Keratinocyte (primary cell): ENCODE measurements at regions not wholly inside any gene's neighbourhood (a gene's known extent, or its start where the extent isn't known, plus 50 kb on each side); places are given as distances from the start of the nearest gene placed in this dataset.

Experiments used
- DNase-seq: peaks from one replicate; pipeline ENCODE4 v3.0.0-alpha.2; 2011; ENCODE audit warnings: low read depth, missing footprints, low spot score
- FAIRE-seq: peaks from 2 replicates; lab custom pipeline; 2011; peaks lifted over from hg19 to GRCh38; lab: Jason Lieb, UNC
- H2AFZ ChIP-seq: 2 replicates; pipeline ENCODE4 v1.6.0; 2012; ENCODE audit warnings: low read length, control low read depth, inconsistent platforms; ENCODE audit not compliant: control insufficient read depth
- H3K27ac ChIP-seq: 2 replicates; pipeline ENCODE4 v1.5.1; 2011; ENCODE audit warnings: low read length; ENCODE audit not compliant: control insufficient read depth, insufficient read depth
- H3K27me3 ChIP-seq: 3 replicates; pipeline ENCODE4 v1.6.0; 2011; ENCODE audit warnings: low read length; ENCODE audit not compliant: control insufficient read depth, insufficient read depth; ENCODE audit errors: extremely low read depth
- H3K36me3 ChIP-seq, 2 experiments: 2 replicates in 1 of 2; 3 replicates in 1 of 2; pipeline ENCODE4 v1.5.1; 2011; ENCODE audit warnings: low read length in 2 of 2, mild to moderate bottlenecking in 1 of 2; ENCODE audit not compliant: control insufficient read depth in 2 of 2, insufficient read depth in 2 of 2; ENCODE audit errors: extremely low read depth in 1 of 2
- H3K4me1 ChIP-seq: 3 replicates; pipeline ENCODE4 v1.5.1; 2011; ENCODE audit warnings: low read length; ENCODE audit not compliant: control insufficient read depth, insufficient read depth; ENCODE audit errors: extremely low read depth
- H3K4me2 ChIP-seq: 3 replicates; pipeline ENCODE4 v1.6.0; 2011; ENCODE audit warnings: low read depth, low read length; ENCODE audit not compliant: control insufficient read depth, insufficient read depth; ENCODE audit errors: extremely low read depth
- H3K4me3 ChIP-seq, 3 experiments: fragments of 200-600 bp in 1 of 3; sonication (generic) in 1 of 3; 2 replicates in 2 of 3; 3 replicates in 1 of 3; pipeline ENCODE4 v1.5.1; 2011 to 2016; ENCODE audit warnings: low read length in 3 of 3, mild to moderate bottlenecking in 3 of 3, control low read depth in 2 of 3, inconsistent platforms in 1 of 3, low read depth in 1 of 3, mixed read lengths in 1 of 3, mixed run types in 1 of 3, moderate library complexity in 1 of 3; ENCODE audit not compliant: control insufficient read depth in 2 of 3, insufficient read depth in 2 of 3; ENCODE audit errors: extremely low read depth in 1 of 3
- H3K79me2 ChIP-seq: 2 replicates; pipeline ENCODE4 v1.6.0; 2012; ENCODE audit warnings: low read length; ENCODE audit not compliant: control insufficient read depth, insufficient read depth
- H3K9ac ChIP-seq: 3 replicates; pipeline ENCODE4 v1.6.0; 2011; ENCODE audit warnings: low read length; ENCODE audit not compliant: control insufficient read depth, insufficient read depth; ENCODE audit errors: extremely low read depth
- H3K9me1 ChIP-seq: 3 replicates; pipeline ENCODE4 v1.6.0; 2011; ENCODE audit warnings: low read length; ENCODE audit not compliant: control insufficient read depth, insufficient read depth; ENCODE audit errors: extremely low read depth
- H3K9me3 ChIP-seq: 2 replicates; pipeline ENCODE4 v1.5.1; 2012; ENCODE audit warnings: low read depth, low read length; ENCODE audit not compliant: control insufficient read depth
- H4K20me1 ChIP-seq: 3 replicates; pipeline ENCODE4 v1.6.0; 2011; ENCODE audit warnings: low read length; ENCODE audit not compliant: control insufficient read depth, insufficient read depth; ENCODE audit errors: extremely low read depth
- EZH2 ChIP-seq: IDR thresholded peaks from one replicate; pipeline ENCODE4 v1.6.1; 2012; ENCODE audit warnings: inconsistent platforms, mild to moderate bottlenecking, low read length, moderate library complexity
- dilution Hi-C: fragments of 300-500 bp; cut with MboI; formaldehyde crosslinking; loops from one replicate; pipeline ENCODE4 v1.7.0; 2020; ENCODE audit warnings: low sequenced_read_pairs; ENCODE audit not compliant: extremely low pct_ligation_motif_present
- TF ChIP-seq, protein P1 (sequence below), 3 experiments: IDR thresholded peaks in 1 of 3; conservative IDR thresholded peaks in 1 of 3; optimal IDR thresholded peaks in 1 of 3; 2 replicates in 2 of 3; 3 replicates in 1 of 3; pipeline versions ENCODE3 to v1.5.1; 2011; ENCODE audit warnings: low read length in 3 of 3, mild to moderate bottlenecking in 3 of 3, moderate library complexity in 2 of 3, control low read depth in 1 of 3, inconsistent platforms in 1 of 3; ENCODE audit not compliant: insufficient read depth in 2 of 3; ENCODE audit errors: extremely low read depth in 1 of 3

DNA sequence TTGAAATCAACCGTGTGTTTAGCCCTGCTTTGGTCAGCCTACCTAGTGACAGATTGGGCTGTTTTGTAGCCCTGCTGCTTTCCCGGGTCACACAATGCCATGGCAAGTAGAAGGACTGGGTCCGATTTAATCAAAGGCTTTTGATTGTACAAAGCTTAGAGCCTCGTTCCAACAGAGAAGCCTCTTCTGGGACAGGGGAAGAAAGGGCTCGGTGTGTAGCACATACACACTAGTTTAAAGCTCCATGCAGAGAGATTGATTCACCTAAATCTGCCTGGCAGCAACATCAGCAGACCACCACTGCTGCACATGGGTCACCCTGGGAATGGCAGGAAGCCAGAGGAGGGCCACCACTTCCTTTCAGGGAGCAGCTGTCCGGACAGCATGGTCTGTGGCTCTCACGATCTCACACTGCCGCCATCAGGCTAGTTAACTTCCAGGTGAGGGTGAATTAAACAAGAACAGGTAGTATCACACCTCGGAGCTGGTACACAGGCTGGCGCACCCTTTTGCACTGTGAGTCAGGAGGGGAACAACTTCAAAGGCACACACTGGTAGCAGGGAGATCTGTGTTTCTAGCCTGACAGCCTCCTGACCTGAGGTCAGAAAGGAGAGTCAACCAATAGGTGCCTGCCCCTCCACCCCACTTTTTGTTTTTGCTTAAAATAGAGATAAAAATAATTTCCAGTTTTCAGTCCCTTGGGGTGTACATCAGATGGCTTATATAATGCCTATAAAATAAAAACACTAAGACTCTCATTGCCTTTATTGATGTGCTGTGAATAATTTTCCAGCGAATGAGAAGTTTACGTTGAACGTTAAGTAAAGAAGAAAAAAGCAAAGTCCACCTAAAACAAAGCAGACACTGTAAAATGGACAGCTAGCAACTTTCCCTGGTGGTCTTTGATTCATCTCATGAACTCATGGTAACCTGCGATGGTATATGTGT is 108.5 kb downstream of the CDCA7 start:
- Histone ChIP-seq H2AFZ (no peak overlapping the region), H3K4me2 (no peak overlapping the region), H4K20me1 (no peaks in the 10 kb centered on the region), H3K9ac (no peak overlapping the region), H3K9me3 (no peaks in the 10 kb centered on the region), H3K27me3 (peaks cover 3% of the 10 kb centered on the region), H3K36me3 (no peaks in the 10 kb centered on the region), H3K27ac (no peak overlapping the region), H3K4me3 (no peak overlapping the region), H3K79me2 (no peaks in the 10 kb centered on the region), H3K4me1 (no peaks in the 10 kb centered on the region), H3K9me1 (no peaks in the 10 kb centered on the region)
- FAIRE-seq, result no peak
- TF ChIP-seq, protein P1, sequence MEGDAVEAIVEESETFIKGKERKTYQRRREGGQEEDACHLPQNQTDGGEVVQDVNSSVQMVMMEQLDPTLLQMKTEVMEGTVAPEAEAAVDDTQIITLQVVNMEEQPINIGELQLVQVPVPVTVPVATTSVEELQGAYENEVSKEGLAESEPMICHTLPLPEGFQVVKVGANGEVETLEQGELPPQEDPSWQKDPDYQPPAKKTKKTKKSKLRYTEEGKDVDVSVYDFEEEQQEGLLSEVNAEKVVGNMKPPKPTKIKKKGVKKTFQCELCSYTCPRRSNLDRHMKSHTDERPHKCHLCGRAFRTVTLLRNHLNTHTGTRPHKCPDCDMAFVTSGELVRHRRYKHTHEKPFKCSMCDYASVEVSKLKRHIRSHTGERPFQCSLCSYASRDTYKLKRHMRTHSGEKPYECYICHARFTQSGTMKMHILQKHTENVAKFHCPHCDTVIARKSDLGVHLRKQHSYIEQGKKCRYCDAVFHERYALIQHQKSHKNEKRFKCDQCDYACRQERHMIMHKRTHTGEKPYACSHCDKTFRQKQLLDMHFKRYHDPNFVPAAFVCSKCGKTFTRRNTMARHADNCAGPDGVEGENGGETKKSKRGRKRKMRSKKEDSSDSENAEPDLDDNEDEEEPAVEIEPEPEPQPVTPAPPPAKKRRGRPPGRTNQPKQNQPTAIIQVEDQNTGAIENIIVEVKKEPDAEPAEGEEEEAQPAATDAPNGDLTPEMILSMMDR (optimal IDR thresholded peaks at IDR 0.05 in 1 of 3, IDR thresholded peaks at IDR 0.05 in 1 of 3, conservative IDR thresholded peaks at IDR 0.05 in 1 of 3; ENCODE audit: extremely low read depth in 1 of 3, insufficient read depth in 2 of 3, low read length in 3 of 3), result no peak
- TF ChIP-seq EZH2, result no peak
- DNase-seq, result no peak
- dilution Hi-C loops, result no loop called here

DNA sequence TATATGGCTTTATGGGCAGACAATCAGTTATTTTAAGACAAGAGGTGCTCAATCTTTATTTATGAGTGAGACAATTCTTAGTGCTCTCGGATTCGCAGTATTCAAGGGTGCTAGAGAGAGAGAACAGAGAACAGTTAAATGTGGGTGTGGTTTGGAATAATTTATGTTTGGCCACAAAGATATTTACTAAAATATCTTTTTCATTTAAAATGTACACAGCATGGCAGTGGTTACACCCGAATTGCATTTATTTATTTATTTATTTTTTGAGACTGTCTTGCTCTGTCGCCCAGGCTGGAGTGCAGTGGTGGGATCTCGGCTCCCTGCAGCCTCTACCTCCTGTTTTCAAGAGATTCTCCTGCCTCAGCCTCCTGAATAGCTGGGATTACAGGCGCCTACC is 109.2 kb downstream of the CDCA7 start:
- no peak for TF ChIP-seq EZH2
- TF ChIP-seq, protein P1 (optimal IDR thresholded peaks at IDR 0.05 in 1 of 3, IDR thresholded peaks at IDR 0.05 in 1 of 3, conservative IDR thresholded peaks at IDR 0.05 in 1 of 3; ENCODE audit: extremely low read depth in 1 of 3, insufficient read depth in 2 of 3, low read length in 3 of 3), result no peak
- Histone ChIP-seq H3K79me2 (no peaks in the 10 kb centered on the region), H3K27me3 (peaks cover 3% of the 10 kb centered on the region), H4K20me1 (no peaks in the 10 kb centered on the region), H3K4me1 (no peaks in the 10 kb centered on the region), H3K9ac (no peak overlapping the region), H3K4me2 (no peak overlapping the region), H3K4me3 (no peak overlapping the region), H3K9me1 (no peaks in the 10 kb centered on the region), H2AFZ (no peak overlapping the region), H3K36me3 (no peaks in the 10 kb centered on the region), H3K27ac (no peak overlapping the region), H3K9me3 (no peaks in the 10 kb centered on the region)
- dilution Hi-C loops, result no loop called here
- no peak for DNase-seq
- no peak for FAIRE-seq
